ENCODE measurements at regions not wholly inside any gene's neighbourhood (a gene's known extent, or its start where the extent isn't known, plus 50 kb on each side); places are given as distances from the start of the nearest gene placed in this dataset.

GRCh38 chr7:68900096-68900495 is 698.2 kb upstream of the AUTS2 start:
- no peak overlapping the region for H3K4me3 Mint-ChIP-seq
- intact Hi-C loops (cut with micrococcal nuclease), result no loop called here
- CTCF ChIA-PET, result no interaction called here
- H3K27ac Mint-ChIP-seq, result no peak overlapping the region
- no peaks in the 10 kb centered on the region for H3K27me3 Mint-ChIP-seq (ENCODE audit: low read depth)
- no peaks in the 10 kb centered on the region for H3K36me3 Mint-ChIP-seq (ENCODE audit: low read depth)
- H3K9me3 Mint-ChIP-seq, result peaks cover 18% of the 10 kb centered on the region
- DNase-seq, result no peak
- no peaks in the 10 kb centered on the region for H3K4me1 Mint-ChIP-seq (ENCODE audit: low read depth)

GRCh38 chr7:68904630-68905029 is 693.6 kb upstream of the AUTS2 start:
- no peak for DNase-seq
- Mint-ChIP-seq H3K27me3 (ENCODE audit: low read depth) (no peaks in the 10 kb centered on the region), H3K36me3 (ENCODE audit: low read depth) (no peaks in the 10 kb centered on the region), H3K27ac (no peak overlapping the region), H3K4me3 (no peak overlapping the region), H3K9me3 (peaks cover 10% of the 10 kb centered on the region), H3K4me1 (ENCODE audit: low read depth) (no peaks in the 10 kb centered on the region)
- intact Hi-C loops (cut with micrococcal nuclease), result no loop called here
- CTCF ChIA-PET, result no interaction called here

GRCh38 chr7:68911754-68912153 is 686.5 kb upstream of the AUTS2 start:
- DNase-seq, result no peak
- intact Hi-C loops (cut with micrococcal nuclease), result no loop called here
- CTCF ChIA-PET, result no interaction called here
- H3K4me3 Mint-ChIP-seq, result no peak overlapping the region
- H3K4me1 Mint-ChIP-seq (ENCODE audit: low read depth), result no peaks in the 10 kb centered on the region
- no peaks in the 10 kb centered on the region for H3K36me3 Mint-ChIP-seq (ENCODE audit: low read depth)
- H3K27me3 Mint-ChIP-seq (ENCODE audit: low read depth), result no peaks in the 10 kb centered on the region
- no peak overlapping the region for H3K27ac Mint-ChIP-seq
- H3K9me3 Mint-ChIP-seq, result peaks cover 9% of the 10 kb centered on the region

- CTCF ChIA-PET, result no interaction called here
- intact Hi-C loops (cut with micrococcal nuclease), result no loop called here
- peaks cover 18% of the 10 kb centered on the region for H3K9me3 Mint-ChIP-seq
- H3K36me3 Mint-ChIP-seq (ENCODE audit: low read depth), result no peaks in the 10 kb centered on the region
- H3K4me1 Mint-ChIP-seq (ENCODE audit: low read depth), result no peaks in the 10 kb centered on the region
- no peak overlapping the region for H3K27ac Mint-ChIP-seq
- H3K27me3 Mint-ChIP-seq (ENCODE audit: low read depth), result no peaks in the 10 kb centered on the region
- DNase-seq, result no peak
- no peak overlapping the region for H3K4me3 Mint-ChIP-seq
Observed at GRCh38 chr7:68914006-68914405, 684.3 kb upstream of the AUTS2 start.

GRCh38 chr7:68917041-68917651 is 681.1 kb upstream of the AUTS2 start:
- H3K4me1 Mint-ChIP-seq (ENCODE audit: low read depth), result no peaks in the 10 kb centered on the region
- H3K27ac Mint-ChIP-seq, result no peak overlapping the region
- DNase-seq, result no peak
- H3K9me3 Mint-ChIP-seq, result peaks cover 20% of the 10 kb centered on the region
- intact Hi-C loops (cut with micrococcal nuclease), result no loop called here
- CTCF ChIA-PET, result no interaction called here
- H3K4me3 Mint-ChIP-seq, result no peak overlapping the region
- H3K27me3 Mint-ChIP-seq (ENCODE audit: low read depth), result no peaks in the 10 kb centered on the region
- H3K36me3 Mint-ChIP-seq (ENCODE audit: low read depth), result no peaks in the 10 kb centered on the region

- Mint-ChIP-seq H3K27ac (no peak overlapping the region), H3K9me3 (peaks cover 20% of the 10 kb centered on the region), H3K4me3 (no peak overlapping the region), H3K36me3 (ENCODE audit: low read depth) (no peaks in the 10 kb centered on the region), H3K27me3 (ENCODE audit: low read depth) (no peaks in the 10 kb centered on the region), H3K4me1 (ENCODE audit: low read depth) (no peaks in the 10 kb centered on the region)
- CTCF ChIA-PET, result no interaction called here
- intact Hi-C loops (cut with micrococcal nuclease), result no loop called here
- no peak for DNase-seq
Observed at GRCh38 chr7:68918621-68919020, 679.7 kb upstream of the AUTS2 start.

GRCh38 chr7:68922850-68923249 is 675.4 kb upstream of the AUTS2 start:
- H3K36me3 Mint-ChIP-seq (ENCODE audit: low read depth), result no peaks in the 10 kb centered on the region
- H3K27me3 Mint-ChIP-seq (ENCODE audit: low read depth), result peaks cover 1% of the 10 kb centered on the region
- intact Hi-C loops (cut with micrococcal nuclease), result no loop called here
- H3K27ac Mint-ChIP-seq, result no peak overlapping the region
- peaks cover 19% of the 10 kb centered on the region for H3K9me3 Mint-ChIP-seq
- CTCF ChIA-PET, result no interaction called here
- DNase-seq, result no peak
- no peak overlapping the region for H3K4me3 Mint-ChIP-seq
- no peaks in the 10 kb centered on the region for H3K4me1 Mint-ChIP-seq (ENCODE audit: low read depth)

- H3K27ac Mint-ChIP-seq, result no peak overlapping the region
- CTCF ChIA-PET, result no interaction called here
- no peak overlapping the region for H3K4me3 Mint-ChIP-seq
- H3K36me3 Mint-ChIP-seq (ENCODE audit: low read depth), result no peaks in the 10 kb centered on the region
- DNase-seq, result no peak
- peaks cover 1% of the 10 kb centered on the region for H3K27me3 Mint-ChIP-seq (ENCODE audit: low read depth)
- intact Hi-C loops (cut with micrococcal nuclease), result no loop called here
- no peaks in the 10 kb centered on the region for H3K4me1 Mint-ChIP-seq (ENCODE audit: low read depth)
- peaks cover 14% of the 10 kb centered on the region for H3K9me3 Mint-ChIP-seq
Observed at GRCh38 chr7:68925241-68925640, 673.0 kb upstream of the AUTS2 start.

- Mint-ChIP-seq H3K4me3 (no peak overlapping the region), H3K4me1 (ENCODE audit: low read depth) (no peaks in the 10 kb centered on the region), H3K36me3 (ENCODE audit: low read depth) (no peaks in the 10 kb centered on the region), H3K27me3 (ENCODE audit: low read depth) (peaks cover 1% of the 10 kb centered on the region), H3K27ac (no peak overlapping the region), H3K9me3 (peaks cover 25% of the 10 kb centered on the region)
- CTCF ChIA-PET, result no interaction called here
- intact Hi-C loops (cut with micrococcal nuclease), result no loop called here
- no peak for DNase-seq
Observed at GRCh38 chr7:68929781-68930261, 668.5 kb upstream of the AUTS2 start.

- Mint-ChIP-seq H3K9me3 (peaks cover 31% of the 10 kb centered on the region), H3K4me3 (no peak overlapping the region), H3K27me3 (ENCODE audit: low read depth) (no peaks in the 10 kb centered on the region), H3K27ac (no peak overlapping the region), H3K4me1 (ENCODE audit: low read depth) (no peaks in the 10 kb centered on the region), H3K36me3 (ENCODE audit: low read depth) (no peaks in the 10 kb centered on the region)
- no peak for DNase-seq
- CTCF ChIA-PET, result no interaction called here
- intact Hi-C loops (cut with micrococcal nuclease), result no loop called here
Observed at GRCh38 chr7:68936471-68937035, 661.7 kb upstream of the AUTS2 start.

GRCh38 chr7:68938151-68938550 is 660.1 kb upstream of the AUTS2 start:
- CTCF ChIA-PET, result no interaction called here
- no peaks in the 10 kb centered on the region for H3K36me3 Mint-ChIP-seq (ENCODE audit: low read depth)
- H3K27ac Mint-ChIP-seq, result no peak overlapping the region
- H3K4me1 Mint-ChIP-seq (ENCODE audit: low read depth), result no peaks in the 10 kb centered on the region
- H3K9me3 Mint-ChIP-seq, result peaks cover 27% of the 10 kb centered on the region
- intact Hi-C loops (cut with micrococcal nuclease), result no loop called here
- DNase-seq, result no peak
- no peaks in the 10 kb centered on the region for H3K27me3 Mint-ChIP-seq (ENCODE audit: low read depth)
- H3K4me3 Mint-ChIP-seq, result no peak overlapping the region

GRCh38 chr7:68943786-68944185 is 654.5 kb upstream of the AUTS2 start:
- CTCF ChIA-PET, result no interaction called here
- no peaks in the 10 kb centered on the region for H3K36me3 Mint-ChIP-seq (ENCODE audit: low read depth)
- H3K27me3 Mint-ChIP-seq (ENCODE audit: low read depth), result no peaks in the 10 kb centered on the region
- peaks cover 26% of the 10 kb centered on the region for H3K9me3 Mint-ChIP-seq
- no peak for DNase-seq
- H3K27ac Mint-ChIP-seq, result no peak overlapping the region
- intact Hi-C loops (cut with micrococcal nuclease), result no loop called here
- no peak overlapping the region for H3K4me3 Mint-ChIP-seq
- no peaks in the 10 kb centered on the region for H3K4me1 Mint-ChIP-seq (ENCODE audit: low read depth)

GRCh38 chr7:68955656-68956055 is 642.6 kb upstream of the AUTS2 start:
- DNase-seq, result no peak
- no peaks in the 10 kb centered on the region for H3K36me3 Mint-ChIP-seq (ENCODE audit: low read depth)
- intact Hi-C loops (cut with micrococcal nuclease), result no loop called here
- CTCF ChIA-PET, result no interaction called here
- no peak overlapping the region for H3K27ac Mint-ChIP-seq
- no peak overlapping the region for H3K4me3 Mint-ChIP-seq
- no peaks in the 10 kb centered on the region for H3K27me3 Mint-ChIP-seq (ENCODE audit: low read depth)
- H3K9me3 Mint-ChIP-seq, result peaks cover 7% of the 10 kb centered on the region
- no peaks in the 10 kb centered on the region for H3K4me1 Mint-ChIP-seq (ENCODE audit: low read depth)

Measured in activated naive CD4-positive, alpha-beta T cell treated with anti-CD3 and anti-CD28 coated beads for 36 hours (primary cell).